NAMALWA (cell line): ENCODE measurements at regions not wholly inside any gene's neighbourhood (a gene's known extent, or its start where the extent isn't known, plus 50 kb on each side); places are given as distances from the start of the nearest gene placed in this dataset.

ENCODE experiments used
- DNase-seq: peaks from one replicate; pipeline ENCODE4 v3.0.0-alpha.2; 2015; ENCODE audit warnings: low spot score

- DNase-seq, result no peak
Measured at GRCh38 chr2:12027136-12027535, 280.7 kb downstream of the LPIN1 start.

- DNase-seq, result peak; percentile 87
Measured at GRCh38 chr2:12031866-12032265, 285.4 kb downstream of the LPIN1 start.

- peak; percentile 98 for DNase-seq
Measured at GRCh38 chr2:12032398-12032797, 286.0 kb downstream of the LPIN1 start.

- DNase-seq, result no peak
Measured at GRCh38 chr2:12032975-12033374, 286.5 kb downstream of the LPIN1 start.

- DNase-seq, result peak; percentile 27
Measured at GRCh38 chr2:12033494-12033893, 287.1 kb downstream of the LPIN1 start.

- DNase-seq, result no peak
Measured at GRCh38 chr2:12034382-12034781, 287.9 kb downstream of the LPIN1 start.

- DNase-seq, result no peak
Measured at GRCh38 chr2:12035029-12035720, 288.7 kb downstream of the LPIN1 start.

- no peak for DNase-seq
Measured at GRCh38 chr2:12035956-12036639, 289.7 kb downstream of the LPIN1 start.

- peak; percentile 44 for DNase-seq
Measured at GRCh38 chr2:12036640-12036983, 290.2 kb downstream of the LPIN1 start.

GRCh38 chr2:12037301-12037700, 290.9 kb downstream of the LPIN1 start:
- DNase-seq, result no peak

GRCh38 chr2:12041236-12041635, 294.8 kb downstream of the LPIN1 start:
- no peak for DNase-seq

GRCh38 chr2:12043131-12043530, 296.7 kb downstream of the LPIN1 start:
- no peak for DNase-seq

GRCh38 chr2:12044857-12045256, 298.4 kb downstream of the LPIN1 start:
- DNase-seq, result peak; percentile 84

GRCh38 chr2:12045864-12046291, 299.4 kb downstream of the LPIN1 start:
- DNase-seq, result peak; percentile 69

- DNase-seq, result no peak
Measured at GRCh38 chr2:12046641-12047040, 300.2 kb downstream of the LPIN1 start.

- peak; percentile 53 for DNase-seq
Measured at GRCh38 chr2:12047761-12048160, 301.3 kb downstream of the LPIN1 start.

GRCh38 chr2:12048550-12048949, 302.1 kb downstream of the LPIN1 start:
- DNase-seq, result peak; percentile 73

GRCh38 chr2:12050396-12050795, 304.0 kb downstream of the LPIN1 start:
- peak; percentile 88 for DNase-seq

GRCh38 chr2:12051831-12052230, 305.4 kb downstream of the LPIN1 start:
- no peak for DNase-seq

- DNase-seq, result no peak
Measured at GRCh38 chr2:12052796-12053195, 306.4 kb downstream of the LPIN1 start.

GRCh38 chr2:12054956-12055618, 308.7 kb downstream of the LPIN1 start:
- DNase-seq, result no peak

- DNase-seq, result peak; percentile 54
Measured at GRCh38 chr2:12057436-12058166, 311.2 kb downstream of the LPIN1 start.
